NCI-H345 (cell line): ENCODE measurements at regions not wholly inside any gene's neighbourhood (a gene's known extent, or its start where the extent isn't known, plus 50 kb on each side); places are given as distances from the start of the nearest gene placed in this dataset.

Source experiments
- DNase-seq: peaks from one replicate; lab custom pipeline; 2025; lab: John Stamatoyannopoulos, UW

DNA sequence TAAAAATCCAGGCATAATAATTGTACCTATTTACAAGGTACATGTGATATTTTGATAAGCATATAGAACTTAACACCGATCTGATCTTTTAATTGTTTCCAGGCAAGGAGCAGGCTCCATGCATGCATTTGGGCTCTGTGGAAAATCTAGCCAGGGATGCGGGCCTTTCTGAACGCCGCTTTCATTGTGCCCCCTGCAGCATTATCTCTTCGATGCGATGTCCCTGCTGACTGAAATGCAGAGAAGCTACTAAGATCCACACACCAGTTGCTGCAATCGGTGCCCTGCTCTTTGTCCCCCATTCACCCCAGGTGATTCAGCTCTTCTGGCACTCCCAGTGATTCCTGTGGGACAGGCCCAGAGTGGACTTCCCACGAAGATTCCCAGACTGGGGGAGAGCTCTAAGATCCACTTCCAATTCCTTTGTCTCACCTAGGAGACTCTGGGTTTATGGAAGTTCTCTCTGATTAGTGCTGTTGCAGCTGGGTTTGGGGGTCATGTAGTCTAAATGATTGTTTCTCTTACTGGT lies 254.3 kb upstream of the AGA start:
- DNase-seq = no peak

DNA sequence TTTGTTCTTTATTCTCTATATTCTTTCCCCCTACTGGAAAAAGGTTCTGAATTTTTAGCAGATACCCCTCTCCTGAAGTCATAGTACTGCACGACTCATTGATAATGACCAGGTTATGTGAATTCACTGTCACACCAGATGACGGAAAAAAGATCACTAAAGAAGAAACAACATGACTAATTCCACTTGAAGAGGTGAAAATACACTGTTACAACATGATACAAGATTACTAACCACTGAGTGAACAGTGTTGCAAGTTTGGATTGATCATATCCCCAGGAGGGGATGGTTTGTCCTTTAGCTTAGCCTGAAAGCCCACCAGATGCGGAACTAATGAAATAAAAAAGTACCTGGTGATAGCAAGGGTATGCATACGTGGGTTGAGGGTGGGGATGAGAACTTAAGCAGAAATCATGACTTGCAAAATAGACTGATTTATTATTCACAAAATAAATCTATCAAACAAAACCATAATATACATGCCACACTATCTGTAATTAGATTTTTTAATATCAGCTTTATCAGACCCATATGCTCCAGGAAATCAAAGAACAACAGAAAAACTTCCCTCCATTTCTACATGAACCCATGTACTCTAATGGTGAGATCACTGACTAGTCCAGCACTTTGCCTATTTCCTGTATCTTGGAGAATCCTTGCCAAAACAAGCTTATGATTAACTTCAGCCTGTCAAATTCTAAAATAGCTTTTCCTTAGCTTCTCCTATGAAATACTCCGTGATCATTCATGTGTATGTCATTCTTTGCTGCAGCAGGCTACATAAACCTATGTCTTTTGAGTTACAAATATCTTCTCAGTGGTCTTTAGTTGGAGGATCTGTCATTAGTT lies 257.4 kb upstream of the AGA start:
- DNase-seq = no peak

DNA sequence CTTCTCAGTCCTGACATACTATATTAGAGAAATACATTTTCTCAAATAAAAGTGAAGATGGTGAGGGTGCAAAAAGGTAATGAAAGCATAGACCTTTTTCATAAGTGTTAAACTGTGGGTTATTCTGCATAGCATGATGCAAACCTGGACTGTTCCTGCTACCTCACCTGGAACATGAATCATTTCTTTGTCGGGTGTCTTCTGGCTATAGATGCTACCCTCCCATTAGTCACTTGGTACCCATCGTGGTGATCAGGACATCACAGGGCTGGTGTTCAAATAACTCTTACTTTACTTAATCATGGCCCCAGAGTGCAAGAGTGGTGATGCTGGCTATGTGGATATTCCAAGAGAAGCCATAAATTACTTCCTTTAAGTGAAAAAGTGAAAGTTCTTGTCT lies 264.7 kb upstream of the AGA start:
- DNase-seq = no peak

DNA sequence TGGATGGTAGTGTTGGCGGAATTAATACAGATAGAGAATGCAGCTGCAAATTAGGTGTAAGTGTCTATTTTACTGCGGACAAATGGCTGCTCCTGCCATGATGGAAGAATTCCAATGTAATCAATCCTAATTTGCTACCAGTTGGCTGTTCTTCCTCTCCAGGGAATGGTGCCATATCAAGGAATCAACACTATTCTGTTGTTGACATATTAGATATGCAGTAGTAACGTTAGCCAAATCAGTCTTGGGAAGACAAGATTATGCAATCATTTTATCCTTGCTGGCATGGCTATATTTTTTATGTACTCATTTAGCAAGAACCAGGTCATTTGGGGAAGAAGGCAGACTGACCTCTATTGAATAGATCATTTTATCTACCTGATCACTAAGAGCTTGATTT lies 271.2 kb upstream of the AGA start:
- DNase-seq = no peak

DNA sequence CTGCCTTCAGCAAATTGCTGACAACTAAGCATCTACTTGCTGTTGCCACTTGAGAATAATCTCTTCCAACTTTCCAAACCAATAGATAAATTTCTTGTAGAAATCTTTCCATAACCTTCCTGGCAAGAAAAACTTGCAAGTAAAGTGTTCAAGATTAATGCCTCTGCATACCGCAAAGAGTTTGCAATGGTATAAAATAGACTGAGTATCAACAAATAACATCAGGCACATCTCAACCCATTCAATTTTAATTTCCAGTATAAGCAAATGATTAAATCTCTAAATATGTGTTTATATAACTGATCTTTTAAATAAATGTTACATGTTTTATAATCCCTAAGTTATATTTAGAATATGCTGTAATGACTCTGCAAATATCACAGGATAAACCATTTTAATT lies 275.2 kb upstream of the AGA start:
- DNase-seq = no peak

DNA sequence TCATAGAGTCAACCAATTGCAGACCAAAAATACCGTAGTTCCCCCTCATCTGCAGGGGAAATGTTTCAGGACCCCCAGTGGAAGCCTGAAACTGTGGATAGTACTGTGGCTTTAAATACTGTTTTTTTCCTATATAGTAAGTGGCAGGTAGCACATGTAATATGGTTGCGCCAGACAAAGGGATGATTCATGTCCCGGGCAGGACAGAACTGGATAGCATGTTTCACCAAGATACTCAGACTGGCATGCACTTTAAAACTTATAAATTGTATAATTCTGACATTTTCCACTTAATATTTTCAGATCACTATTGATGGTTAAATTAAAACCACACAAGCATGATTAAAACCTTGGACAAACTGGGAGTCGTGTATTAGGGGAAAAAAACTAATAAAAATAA lies 276.3 kb upstream of the AGA start:
- no peak for DNase-seq

DNA sequence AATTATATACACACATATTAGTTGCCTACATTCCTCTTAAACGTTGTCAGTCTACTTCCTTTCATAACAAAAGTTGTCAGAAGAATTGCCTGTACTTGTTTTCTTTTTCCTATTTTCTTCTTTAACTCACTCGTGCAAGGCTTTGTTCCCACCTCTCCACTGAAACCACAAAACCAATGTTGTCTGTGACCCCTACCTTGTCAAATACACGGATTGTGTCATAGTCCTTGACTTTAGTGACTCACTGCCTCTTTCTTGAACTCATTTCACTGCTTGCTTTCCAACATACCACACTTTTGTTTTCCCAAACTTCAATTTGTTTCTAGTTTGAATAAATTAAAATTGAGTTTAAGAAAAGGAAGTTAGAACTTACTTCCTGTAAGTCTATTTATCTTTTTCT lies 283.9 kb upstream of the AGA start:
- no peak for DNase-seq

DNA sequence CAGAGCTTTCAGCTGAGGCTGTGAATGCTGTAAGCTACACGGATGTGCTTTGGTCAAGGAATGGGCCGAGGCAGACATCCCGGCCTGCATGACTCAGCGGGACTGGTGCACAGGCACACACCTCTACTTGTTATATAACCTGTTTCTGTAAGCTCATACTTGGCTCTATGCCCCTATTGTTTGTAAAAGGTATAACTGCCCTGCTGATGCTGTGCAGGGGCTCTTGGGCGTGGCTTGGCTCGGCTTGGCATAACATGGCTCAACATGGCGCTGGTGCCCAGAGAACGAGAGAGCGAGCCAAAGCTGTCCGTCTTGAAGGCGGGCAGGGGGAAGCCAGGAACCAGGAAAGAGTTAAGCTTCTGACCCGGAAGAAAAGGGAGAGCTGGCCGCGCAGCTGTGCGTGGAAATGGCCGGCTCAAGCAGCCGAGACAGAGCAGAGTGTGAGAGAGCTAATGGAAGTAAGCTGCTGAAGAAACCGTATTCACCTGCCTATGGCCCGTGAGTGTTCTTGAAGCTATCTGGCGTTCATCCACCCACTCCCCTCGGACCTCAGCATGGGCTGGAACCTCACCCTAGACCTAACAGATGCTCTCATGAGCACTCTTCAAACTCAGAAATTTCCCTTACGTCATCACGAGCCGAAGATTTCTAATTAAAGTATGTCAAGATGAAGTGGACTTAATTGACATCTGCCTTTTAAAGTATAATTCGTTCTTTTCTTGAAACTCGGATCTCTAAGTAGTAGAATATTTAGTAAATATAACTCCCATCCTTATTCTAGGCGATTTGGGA lies 286.3 kb upstream of the AGA start:
- DNase-seq = no peak

DNA sequence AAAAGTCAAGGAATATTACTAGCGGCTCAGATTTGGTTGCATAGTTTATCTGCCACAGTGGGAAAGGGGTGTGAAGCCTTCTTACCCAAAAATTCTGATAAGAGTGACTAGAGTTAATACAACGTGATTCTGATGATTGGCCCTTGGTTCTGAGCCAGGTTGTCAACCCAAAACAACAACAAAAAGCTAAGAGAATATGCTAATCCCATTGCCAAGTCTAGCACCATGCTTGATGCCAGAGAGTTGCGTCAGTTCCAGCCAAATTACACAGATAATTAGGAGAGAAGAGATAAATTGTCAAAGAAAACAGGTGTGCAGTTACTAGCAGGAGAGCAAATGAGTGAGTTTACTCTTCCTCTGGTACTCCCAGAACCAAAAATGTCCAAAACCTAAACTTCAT lies 287.4 kb upstream of the AGA start:
- no peak for DNase-seq

DNA sequence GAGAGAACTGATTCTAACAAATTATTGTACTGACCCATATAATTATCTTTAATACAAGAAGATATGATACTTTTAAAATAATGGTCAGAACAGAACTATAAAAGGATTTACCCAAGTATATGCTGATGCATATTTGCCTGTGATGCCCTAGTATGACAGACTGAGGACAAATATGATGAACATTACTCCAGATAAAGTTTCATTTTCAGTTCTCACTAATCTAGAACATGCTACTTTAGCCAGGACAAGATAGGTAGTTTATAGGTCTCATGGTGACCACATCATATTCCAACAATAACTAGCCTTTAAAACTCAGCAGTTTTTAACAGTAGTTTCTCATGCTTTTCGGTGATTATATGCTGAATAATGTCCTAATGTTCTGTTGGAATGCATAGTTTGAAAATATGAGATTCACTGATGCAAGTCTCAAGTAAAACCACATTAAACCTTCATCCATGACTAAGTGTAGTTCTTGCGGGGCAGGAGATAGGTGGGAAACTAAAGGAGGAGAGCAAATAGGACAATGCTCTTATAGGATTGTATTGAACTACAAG lies 295.2 kb upstream of the AGA start:
- no peak for DNase-seq

DNA sequence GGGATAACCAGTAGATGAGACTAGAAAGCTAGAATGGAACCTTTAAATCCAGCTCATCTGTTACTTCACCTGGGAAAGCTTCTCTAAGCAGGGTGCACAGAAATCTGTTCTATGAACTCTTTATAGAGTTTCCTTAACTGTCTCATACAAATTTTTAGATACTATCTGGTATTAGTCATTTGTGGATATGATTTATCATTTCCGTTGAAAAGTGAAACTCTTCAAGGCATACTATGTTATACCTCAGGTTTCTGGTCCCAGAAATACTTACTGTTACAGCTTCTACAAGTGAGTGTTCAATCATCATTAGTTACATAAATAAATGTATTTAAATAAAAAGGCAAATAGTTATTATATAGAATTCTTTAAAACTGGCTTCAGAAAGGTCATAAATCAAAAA lies 298.3 kb upstream of the AGA start:
- no peak for DNase-seq

DNA sequence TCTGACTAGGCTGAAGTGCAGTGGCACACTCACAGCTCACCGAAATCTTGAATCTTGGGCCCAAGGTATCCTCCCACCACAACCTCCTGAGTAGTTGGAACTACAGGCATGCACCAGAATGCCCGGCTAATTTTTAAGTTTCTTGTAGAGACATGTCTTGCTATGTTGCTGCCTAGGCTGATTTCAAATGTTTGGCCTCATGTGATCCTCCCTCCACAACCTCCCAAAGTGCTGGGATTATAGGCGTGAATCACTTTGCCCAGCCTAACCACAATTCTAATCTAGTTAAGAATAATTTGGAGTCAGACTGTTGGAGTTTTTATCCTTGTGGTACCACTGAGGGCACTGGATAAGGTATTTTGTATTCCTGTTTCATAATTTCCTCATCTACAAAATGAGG lies 317.5 kb upstream of the AGA start:
- no peak for DNase-seq

DNA sequence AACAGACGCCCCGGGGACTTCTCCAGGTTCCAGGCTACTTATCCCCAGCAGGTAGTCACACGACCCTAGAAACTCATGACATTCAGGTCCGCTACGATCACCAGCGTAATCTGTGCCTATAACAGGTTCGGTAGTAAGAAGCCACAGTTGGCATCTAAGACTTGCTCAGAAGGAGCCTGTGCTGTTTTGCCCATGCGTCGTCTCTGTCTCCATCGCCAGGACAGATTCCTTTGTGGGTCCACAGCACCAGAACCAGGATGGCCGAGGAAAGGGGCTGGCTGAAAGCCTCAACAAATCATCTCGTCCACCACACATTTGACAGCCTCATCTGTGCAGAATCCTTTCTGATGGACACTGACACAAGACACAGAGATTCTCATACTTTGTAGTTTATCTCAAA lies 319.5 kb upstream of the AGA start:
- DNase-seq = no peak

DNA sequence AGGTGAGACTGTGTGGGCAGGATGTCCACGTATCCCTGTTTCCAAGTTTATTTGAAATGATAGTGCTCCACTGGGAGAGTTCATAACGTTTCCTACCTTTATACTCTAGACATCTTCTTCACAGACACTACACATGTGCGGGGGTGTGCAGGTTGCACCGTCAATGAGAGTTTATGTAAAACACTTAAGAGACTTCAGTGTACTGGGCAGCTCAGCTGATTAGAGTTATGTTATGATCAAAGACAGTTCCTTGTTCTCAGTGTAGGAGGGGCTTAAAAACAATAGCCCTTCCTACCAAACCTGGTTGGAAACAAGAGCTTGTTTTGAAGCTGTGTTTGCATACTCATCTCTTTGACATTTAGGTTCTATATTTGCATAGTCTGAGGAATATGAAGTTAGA lies 326.9 kb upstream of the AGA start:
- no peak for DNase-seq

DNA sequence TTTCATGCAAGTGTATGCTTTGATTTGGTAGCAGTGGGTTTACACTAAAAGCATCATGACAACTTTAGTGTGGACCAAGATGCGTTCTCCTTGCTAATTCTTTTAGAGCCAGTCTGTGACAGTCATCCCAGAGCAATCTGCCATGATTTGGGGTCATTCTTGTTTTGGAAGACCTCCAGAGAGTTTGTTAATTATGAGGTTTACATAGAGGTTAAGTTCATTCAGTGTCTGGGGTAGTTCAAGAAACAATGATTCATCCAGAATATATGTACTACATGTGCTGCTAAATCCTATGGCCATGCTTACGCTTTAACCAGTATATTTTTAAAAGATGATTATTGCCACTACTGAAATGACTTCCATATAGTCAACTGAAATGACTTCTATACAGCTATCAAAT lies 328.5 kb upstream of the AGA start:
- no peak for DNase-seq

DNA sequence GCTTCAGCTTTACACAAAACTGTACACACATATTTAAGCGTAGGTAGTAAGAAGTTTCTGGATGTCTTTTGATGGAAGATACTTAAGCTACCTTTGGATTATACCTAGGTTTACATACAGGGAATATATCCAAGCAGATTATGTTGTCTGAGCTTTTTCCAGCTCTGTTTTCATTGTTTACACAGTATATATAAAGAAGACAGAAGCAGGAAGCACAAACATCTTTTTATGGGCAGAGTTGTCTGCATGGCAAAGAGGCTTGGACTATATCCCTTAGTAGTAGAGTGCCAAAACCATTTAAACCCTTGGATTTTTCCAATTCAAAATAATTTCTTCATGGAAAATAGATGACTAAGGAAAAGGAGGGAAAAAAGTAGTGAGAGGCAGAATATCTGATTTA lies 329.4 kb upstream of the AGA start:
- no peak for DNase-seq

DNA sequence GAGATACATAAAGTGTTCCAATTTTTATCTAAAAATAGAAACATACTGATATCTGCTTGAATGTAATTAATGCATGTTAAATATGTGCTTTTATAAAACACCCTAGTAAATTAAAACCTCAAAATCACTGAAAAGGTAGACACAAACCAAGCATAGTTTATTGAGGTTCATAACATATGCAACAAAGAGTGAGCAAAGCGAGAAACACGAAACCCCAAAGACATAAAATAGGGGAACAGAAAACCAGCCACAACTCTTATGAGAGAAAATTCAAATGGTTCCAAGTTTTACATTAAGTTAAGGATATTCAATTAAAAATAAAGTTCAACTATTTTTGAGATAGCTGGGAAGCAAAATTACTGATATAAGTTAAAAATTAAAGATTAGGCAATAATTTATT lies 336.4 kb upstream of the AGA start:
- no peak for DNase-seq

DNA sequence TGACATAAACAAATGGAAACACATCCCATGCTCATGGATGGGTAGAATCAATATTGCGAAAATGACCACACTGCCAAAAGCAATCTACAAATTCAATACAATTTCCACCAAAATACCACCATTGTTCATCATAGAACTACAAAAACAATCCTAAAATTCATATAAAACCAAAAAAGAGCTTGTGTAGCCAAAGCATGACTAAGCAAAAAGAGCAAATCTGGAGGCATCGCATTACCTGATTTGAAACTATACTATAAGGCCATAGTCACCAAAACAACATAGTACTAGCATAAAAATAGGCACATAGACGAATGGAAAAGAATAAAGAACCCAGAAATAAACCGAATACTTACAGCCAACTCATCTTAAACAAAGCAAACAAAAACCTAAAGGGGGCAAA lies 342.8 kb upstream of the AGA start:
- DNase-seq = no peak

DNA sequence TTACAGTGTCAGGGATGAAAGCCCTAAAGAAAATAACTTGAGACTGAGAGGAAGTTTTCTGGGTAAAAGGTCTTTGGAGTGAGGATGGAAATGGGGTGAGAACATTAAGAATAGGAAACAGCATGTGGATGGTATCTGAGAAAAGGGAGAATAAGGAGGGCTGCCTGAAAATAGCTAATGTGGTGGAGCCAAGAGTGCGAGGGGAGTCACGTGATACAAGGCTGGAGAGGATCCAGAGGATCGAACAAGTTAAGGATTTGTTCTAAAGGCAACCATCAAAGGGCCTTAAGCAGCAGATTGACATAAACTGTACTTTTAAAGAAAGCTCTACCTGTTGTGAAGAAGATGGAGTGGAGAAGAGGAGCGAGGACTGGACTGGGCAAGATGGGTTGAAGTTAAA lies 347.4 kb upstream of the AGA start:
- DNase-seq = no peak

DNA sequence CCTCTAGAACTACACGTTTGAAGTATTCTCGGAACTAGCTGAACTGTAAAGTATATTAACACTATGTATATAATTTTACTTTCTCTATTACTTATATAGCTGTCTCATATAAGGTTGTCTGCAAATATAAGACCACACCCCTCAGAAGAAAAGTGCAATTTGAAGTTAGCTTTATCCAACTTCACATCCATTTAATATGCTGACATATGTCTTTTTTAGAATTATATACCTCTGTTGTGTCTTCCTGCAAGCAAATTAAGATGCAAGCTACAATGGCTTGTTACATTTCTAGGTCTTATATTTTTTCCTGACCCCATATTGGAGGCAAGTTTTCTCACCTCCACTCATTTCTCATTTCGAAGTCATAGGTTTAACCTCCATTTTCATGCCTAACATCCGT lies 349.0 kb upstream of the AGA start:
- no peak for DNase-seq

DNA sequence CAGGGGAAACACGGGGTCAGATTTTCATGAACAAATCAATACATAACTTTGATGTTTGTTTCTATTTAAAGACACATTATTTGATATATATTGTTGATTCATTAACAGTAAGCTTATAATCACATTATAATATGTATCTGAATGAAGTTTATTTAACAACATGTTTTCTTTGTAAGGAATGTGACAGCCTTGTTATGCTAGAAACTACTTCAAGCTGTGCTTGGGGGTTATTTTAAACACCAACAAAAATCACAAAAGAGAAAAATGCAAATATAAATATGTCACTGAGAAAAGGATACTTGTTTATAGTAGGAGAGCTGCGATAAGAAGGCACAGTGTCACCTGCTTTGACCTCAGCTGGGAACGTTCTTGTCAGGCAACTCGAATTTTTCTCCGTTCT lies 354.6 kb upstream of the AGA start:
- DNase-seq = no peak

DNA sequence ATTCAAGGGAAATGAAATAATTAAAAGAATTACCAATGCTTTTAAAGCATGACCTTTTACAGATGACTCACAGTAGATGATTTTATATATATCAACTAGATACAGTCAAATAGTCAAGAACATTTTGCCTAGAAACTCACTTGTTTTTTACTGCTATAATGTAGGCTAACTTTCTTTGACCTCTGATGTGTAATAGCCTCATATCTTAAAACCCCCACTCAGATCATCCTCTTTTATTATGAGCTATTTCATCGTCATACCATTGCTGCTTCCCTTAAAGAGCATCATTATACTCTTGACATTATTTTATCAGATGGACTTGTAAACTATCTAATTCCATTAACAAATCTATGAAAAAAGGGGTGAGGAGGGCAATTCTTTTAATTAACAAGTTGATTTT lies 355.9 kb upstream of the AGA start:
- DNase-seq = no peak

DNA sequence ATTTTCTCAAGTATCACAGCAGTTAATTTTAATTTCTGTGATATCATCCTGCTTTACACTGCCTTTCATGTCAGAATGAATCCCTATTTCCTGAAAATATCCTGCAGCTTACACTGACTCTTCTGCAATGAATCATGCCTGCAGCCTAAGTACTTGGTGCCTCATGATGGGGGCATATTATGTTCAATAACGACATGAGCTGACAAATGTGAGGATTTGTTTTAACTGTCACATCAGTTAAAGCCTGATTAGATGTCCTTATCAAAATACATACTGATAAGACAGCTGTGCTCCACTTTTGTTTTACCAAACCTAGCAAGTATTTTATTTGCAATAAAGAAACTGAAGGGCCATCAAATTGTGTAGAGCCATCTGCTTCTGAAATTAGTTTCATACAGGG lies 359.9 kb upstream of the AGA start:
- DNase-seq = no peak
